ENCODE measurements at regions not wholly inside any gene's neighbourhood (a gene's known extent, or its start where the extent isn't known, plus 50 kb on each side); places are given as distances from the start of the nearest gene placed in this dataset.

DNA sequence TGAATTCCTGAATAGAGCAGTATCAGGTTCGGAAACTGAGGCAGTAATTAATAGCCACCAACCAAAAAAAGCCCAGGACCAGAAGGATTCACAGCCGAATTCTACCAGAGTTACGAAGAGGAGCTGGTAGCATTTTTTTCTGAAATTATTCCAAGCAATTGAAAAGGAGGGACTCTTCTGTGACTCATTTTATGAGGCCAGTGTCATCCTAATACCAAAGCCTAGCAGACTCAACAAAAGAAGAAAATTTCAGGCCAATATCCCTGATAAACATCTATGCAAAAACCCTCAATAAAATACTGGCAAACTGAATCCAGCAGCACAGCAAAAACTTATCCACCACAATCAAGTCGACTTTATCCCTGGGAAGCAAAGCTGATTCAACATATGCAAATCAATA is 202.3 kb upstream of the SLC16A7 start:
- DNase-seq (ENCODE audit: low spot score), result no peak
- Histone ChIP-seq H3K4me2 (no peak overlapping the region), H3K36me3 (replicated peaks; ENCODE audit: insufficient read depth, low read depth) (no peaks in the 10 kb centered on the region), H3K27ac (no peak overlapping the region), H3K9me2 (replicated peaks; ENCODE audit: insufficient read depth) (no peaks in the 10 kb centered on the region), H3K27me3 (no peaks in the 10 kb centered on the region), H3K4me1 (ENCODE audit: insufficient read depth) (no peaks in the 10 kb centered on the region), H2AFZ (no peak overlapping the region), H3K79me2 (no peaks in the 10 kb centered on the region), H4K20me1 (ENCODE audit: insufficient read depth, poor library complexity, severe bottlenecking) (no peaks in the 10 kb centered on the region), H3K4me3 (no peak overlapping the region), H3K9me3 (ENCODE audit: low read depth) (no peaks in the 10 kb centered on the region)
- WGBS (ENCODE audit: low lambda C conversion rate, missing lambda C conversion rate), result 86% methylated on average over 4 of the region's 4 CpGs
- TF ChIP-seq, protein P1, sequence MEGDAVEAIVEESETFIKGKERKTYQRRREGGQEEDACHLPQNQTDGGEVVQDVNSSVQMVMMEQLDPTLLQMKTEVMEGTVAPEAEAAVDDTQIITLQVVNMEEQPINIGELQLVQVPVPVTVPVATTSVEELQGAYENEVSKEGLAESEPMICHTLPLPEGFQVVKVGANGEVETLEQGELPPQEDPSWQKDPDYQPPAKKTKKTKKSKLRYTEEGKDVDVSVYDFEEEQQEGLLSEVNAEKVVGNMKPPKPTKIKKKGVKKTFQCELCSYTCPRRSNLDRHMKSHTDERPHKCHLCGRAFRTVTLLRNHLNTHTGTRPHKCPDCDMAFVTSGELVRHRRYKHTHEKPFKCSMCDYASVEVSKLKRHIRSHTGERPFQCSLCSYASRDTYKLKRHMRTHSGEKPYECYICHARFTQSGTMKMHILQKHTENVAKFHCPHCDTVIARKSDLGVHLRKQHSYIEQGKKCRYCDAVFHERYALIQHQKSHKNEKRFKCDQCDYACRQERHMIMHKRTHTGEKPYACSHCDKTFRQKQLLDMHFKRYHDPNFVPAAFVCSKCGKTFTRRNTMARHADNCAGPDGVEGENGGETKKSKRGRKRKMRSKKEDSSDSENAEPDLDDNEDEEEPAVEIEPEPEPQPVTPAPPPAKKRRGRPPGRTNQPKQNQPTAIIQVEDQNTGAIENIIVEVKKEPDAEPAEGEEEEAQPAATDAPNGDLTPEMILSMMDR (IDR thresholded peaks at IDR 0.05; ENCODE audit: poor library complexity), result no peak
- TF ChIP-seq EZH2phosphoT487 (IDR thresholded peaks at IDR 0.05; ENCODE audit: low read depth, severe bottlenecking, unreplicated experiment), result no peak
- TF ChIP-seq EZH2 (IDR thresholded peaks at IDR 0.05; ENCODE audit: borderline replicate concordance), result no peak

DNA sequence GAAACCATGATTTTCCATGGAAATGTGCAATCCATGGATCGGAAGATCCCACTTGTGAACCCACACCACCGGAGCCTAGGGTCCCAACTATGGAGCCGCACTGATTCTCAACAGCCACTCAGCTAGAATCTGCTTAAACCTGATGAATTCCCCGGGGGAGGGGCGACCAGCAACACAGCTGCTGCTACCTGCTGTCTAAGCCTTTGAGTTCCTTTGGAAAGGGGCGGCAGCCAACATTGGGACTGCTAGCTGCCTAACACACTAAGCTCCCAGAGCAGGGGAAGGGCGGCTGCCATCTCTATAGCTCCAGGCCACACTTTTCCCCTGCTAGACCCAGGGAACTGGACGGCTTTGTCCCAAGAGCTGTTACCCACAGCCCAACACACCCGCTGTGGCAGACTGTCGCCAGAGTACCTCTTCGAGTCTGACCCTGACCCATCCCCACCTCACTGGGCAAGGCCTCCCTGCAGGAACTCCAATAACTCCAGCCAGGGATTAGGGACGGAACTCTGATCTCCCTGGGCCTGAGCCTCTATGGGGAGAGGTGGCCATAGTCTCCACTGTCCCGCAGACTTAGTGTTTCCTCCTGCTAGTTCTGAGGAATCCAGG is 205.8 kb upstream of the SLC16A7 start:
- Histone ChIP-seq H3K79me2 (no peaks in the 10 kb centered on the region), H3K9me3 (ENCODE audit: low read depth) (no peaks in the 10 kb centered on the region), H3K9me2 (replicated peaks; ENCODE audit: insufficient read depth) (no peaks in the 10 kb centered on the region), H3K36me3 (replicated peaks; ENCODE audit: insufficient read depth, low read depth) (no peaks in the 10 kb centered on the region), H4K20me1 (ENCODE audit: insufficient read depth, poor library complexity, severe bottlenecking) (no peaks in the 10 kb centered on the region), H3K27ac (no peak overlapping the region), H3K4me1 (ENCODE audit: insufficient read depth) (no peaks in the 10 kb centered on the region), H3K4me2 (no peak overlapping the region), H2AFZ (no peak overlapping the region), H3K4me3 (no peak overlapping the region), H3K27me3 (no peaks in the 10 kb centered on the region)
- DNase-seq (ENCODE audit: low spot score), result no peak
- WGBS (ENCODE audit: low lambda C conversion rate, missing lambda C conversion rate), result 95% methylated on average over 13 of the region's 13 CpGs
- TF ChIP-seq, protein P1 (IDR thresholded peaks at IDR 0.05; ENCODE audit: poor library complexity), result no peak
- TF ChIP-seq EZH2phosphoT487 (IDR thresholded peaks at IDR 0.05; ENCODE audit: low read depth, severe bottlenecking, unreplicated experiment) (no peak), EZH2 (IDR thresholded peaks at IDR 0.05; ENCODE audit: borderline replicate concordance) (no peak)

DNA sequence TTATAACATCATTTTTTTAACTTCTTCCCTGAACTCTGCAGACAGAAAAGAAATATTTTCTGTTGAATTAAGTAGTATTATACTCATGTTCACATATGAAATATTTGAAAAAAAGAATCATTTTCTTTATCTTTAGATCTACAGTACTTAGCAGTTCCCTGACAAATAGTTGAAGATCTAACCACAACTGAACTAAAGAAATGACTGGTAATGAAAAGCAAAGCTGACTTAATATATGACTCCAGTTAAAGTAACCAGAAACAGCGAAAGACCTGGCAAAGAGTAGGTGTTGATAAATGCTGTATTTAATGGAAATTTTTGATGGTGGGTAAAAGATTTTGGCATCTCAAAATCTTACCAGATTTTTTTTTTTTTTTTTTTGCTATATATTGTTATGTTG is 207.1 kb upstream of the SLC16A7 start:
- no peak overlapping the region for H2AFZ ChIP-seq
- H3K9me2 ChIP-seq (replicated peaks; ENCODE audit: insufficient read depth), result no peaks in the 10 kb centered on the region
- H3K4me3 ChIP-seq, result no peak overlapping the region
- TF ChIP-seq, protein P1 (IDR thresholded peaks at IDR 0.05; ENCODE audit: poor library complexity), result no peak
- no peak for TF ChIP-seq EZH2 (IDR thresholded peaks at IDR 0.05; ENCODE audit: borderline replicate concordance)
- no peak for TF ChIP-seq EZH2phosphoT487 (IDR thresholded peaks at IDR 0.05; ENCODE audit: low read depth, severe bottlenecking, unreplicated experiment)
- H3K27me3 ChIP-seq, result no peaks in the 10 kb centered on the region
- no peaks in the 10 kb centered on the region for H3K79me2 ChIP-seq
- no peak overlapping the region for H3K27ac ChIP-seq
- H3K36me3 ChIP-seq (replicated peaks; ENCODE audit: insufficient read depth, low read depth), result no peaks in the 10 kb centered on the region
- 88% methylated on average over 1 of the region's 1 CpG for WGBS (ENCODE audit: low lambda C conversion rate, missing lambda C conversion rate)
- no peak overlapping the region for H3K4me2 ChIP-seq
- H3K9me3 ChIP-seq (ENCODE audit: low read depth), result no peaks in the 10 kb centered on the region
- DNase-seq (ENCODE audit: low spot score), result no peak
- no peaks in the 10 kb centered on the region for H3K4me1 ChIP-seq (ENCODE audit: insufficient read depth)
- H4K20me1 ChIP-seq (ENCODE audit: insufficient read depth, poor library complexity, severe bottlenecking), result no peaks in the 10 kb centered on the region

Measured in hepatocyte (in vitro differentiated cells).